CD14-positive monocyte (primary cell): ENCODE measurements at regions not wholly inside any gene's neighbourhood (a gene's known extent, or its start where the extent isn't known, plus 50 kb on each side); places are given as distances from the start of the nearest gene placed in this dataset.

ENCODE experiments used
- DNase-seq, 3 donors: peaks; one replicate each; pipeline ENCODE4 v3.0.0-alpha.2; 2011 to 2022
- H2AFZ ChIP-seq: 2 replicates; pipeline ENCODE4 v1.6.0; 2012; ENCODE audit warnings: mild to moderate bottlenecking, low read depth, low read length, inconsistent platforms; ENCODE audit not compliant: insufficient read depth, poor library complexity, severe bottlenecking
- H3K27ac ChIP-seq, 2 donors: 1 replicate in 1 of 2; 2 replicates in 1 of 2; pipeline ENCODE4 v1.5.1; 2012 to 2013; ENCODE audit warnings: low read length in 2 of 2, control low read depth in 1 of 2, inconsistent platforms in 1 of 2, low read depth in 1 of 2, mild to moderate bottlenecking in 1 of 2
- H3K27me3 ChIP-seq, 2 donors: one replicate each; pipeline versions ENCODE4 v1.6.0 to v1.6.1; 2011 to 2013; ENCODE audit warnings: low read length in 2 of 2; ENCODE audit not compliant: control insufficient read depth in 2 of 2, insufficient read depth in 2 of 2
- H3K36me3 ChIP-seq, 2 donors: replicated peaks in 1 of 2; 1 replicate in 1 of 2; 2 replicates in 1 of 2; pipeline versions ENCODE4 v1.5.1 to v1.6.1; 2012 to 2013; ENCODE audit warnings: low read length in 2 of 2, control low read depth in 1 of 2, inconsistent platforms in 1 of 2, mild to moderate bottlenecking in 1 of 2; ENCODE audit not compliant: insufficient read depth in 2 of 2, control insufficient read depth in 1 of 2
- H3K4me1 ChIP-seq, 2 donors: 1 replicate in 1 of 2; 2 replicates in 1 of 2; pipeline versions ENCODE4 v1.5.1 to v1.6.1; 2012 to 2013; ENCODE audit warnings: low read length in 2 of 2, control low read depth in 1 of 2, inconsistent platforms in 1 of 2, mild to moderate bottlenecking in 1 of 2, moderate library complexity in 1 of 2; ENCODE audit not compliant: insufficient read depth in 2 of 2, control insufficient read depth in 1 of 2
- H3K4me2 ChIP-seq: replicated peaks from 2 replicates; pipeline ENCODE3; 2012; ENCODE audit warnings: low read length, moderate library complexity, mild to moderate bottlenecking; ENCODE audit not compliant: poor library complexity, severe bottlenecking; ENCODE audit errors: extremely low read depth
- H3K4me3 ChIP-seq, 3 experiments: fragments of 200-600 bp in 1 of 3; sonication (generic) in 1 of 3; replicated peaks in 1 of 3; 1 replicate in 2 of 3; 2 replicates in 1 of 3; pipeline ENCODE4 v1.5.1; 2011 to 2013; ENCODE audit warnings: low read length in 3 of 3, mild to moderate bottlenecking in 3 of 3, control low read depth in 2 of 3, low read depth in 2 of 3, inconsistent platforms in 1 of 3, moderate library complexity in 1 of 3
- H3K79me2 ChIP-seq: 2 replicates; pipeline ENCODE4 v1.6.0; 2012; ENCODE audit warnings: mild to moderate bottlenecking, control low read depth, inconsistent platforms, low read length, moderate library complexity; ENCODE audit not compliant: insufficient read depth
- H3K9ac ChIP-seq: 2 replicates; pipeline ENCODE4 v1.6.0; 2017; ENCODE audit warnings: low read length, mild to moderate bottlenecking; ENCODE audit not compliant: insufficient read depth, poor library complexity, severe bottlenecking
- H3K9me3 ChIP-seq, 2 donors: replicated peaks in 1 of 2; 1 replicate in 1 of 2; 2 replicates in 1 of 2; pipeline versions ENCODE4 v1.5.1 to v1.6.1; 2012 to 2013; ENCODE audit warnings: low read length in 2 of 2, control low read depth in 1 of 2; ENCODE audit not compliant: control insufficient read depth in 1 of 2, insufficient read depth in 1 of 2
- H4K20me1 ChIP-seq: 2 replicates; pipeline ENCODE4 v1.6.0; 2012; ENCODE audit warnings: mild to moderate bottlenecking, low read length, control low read depth, moderate library complexity; ENCODE audit not compliant: insufficient read depth
- H3K27ac Mint-ChIP-seq, 7 donors: one replicate each; pipeline ENCODE4 v1.8.0; 2020; ENCODE audit warnings: mild to moderate bottlenecking in 7 of 7, mixed read lengths in 7 of 7, moderate library complexity in 6 of 7, inconsistent platforms in 2 of 7
- H3K27me3 Mint-ChIP-seq, 3 donors: one replicate each; pipeline ENCODE4 v1.8.0; 2021 to 2022; ENCODE audit warnings: low read depth in 3 of 3, mild to moderate bottlenecking in 3 of 3, mixed read lengths in 3 of 3, moderate library complexity in 3 of 3, inconsistent platforms in 1 of 3
- H3K36me3 Mint-ChIP-seq, 2 donors: one replicate each; pipeline ENCODE4 v1.8.0; 2020; ENCODE audit warnings: mixed read lengths in 2 of 2, inconsistent platforms in 1 of 2, mild to moderate bottlenecking in 1 of 2
- H3K4me1 Mint-ChIP-seq: one replicate; pipeline ENCODE4 v1.8.0; 2020; ENCODE audit warnings: mild to moderate bottlenecking, mixed read lengths
- H3K4me3 Mint-ChIP-seq, 2 donors: one replicate each; pipeline ENCODE4 v1.8.0; 2020; ENCODE audit warnings: mild to moderate bottlenecking in 2 of 2, mixed read lengths in 2 of 2, moderate library complexity in 1 of 2
- H3K9me3 Mint-ChIP-seq, 7 donors: one replicate each; pipeline ENCODE4 v1.8.0; 2020 to 2022; ENCODE audit warnings: mixed read lengths in 7 of 7, mild to moderate bottlenecking in 6 of 7, moderate library complexity in 6 of 7, inconsistent platforms in 2 of 7
- CTCF ChIP-seq: fragments of 200-600 bp; IDR thresholded peaks from one replicate; pipeline ENCODE4 v1.8.0; 2022; ENCODE audit warnings: antibody characterized with exemption, mild to moderate bottlenecking
- WGBS: methylation state at CpG from one replicate; pipeline ENCODE4 v1.1.5; 2013; ENCODE audit warnings: missing lambda C conversion rate; ENCODE audit not compliant: insufficient coverage; 5-methylcytosine and 5-hydroxymethylcytosine counted together
- intact Hi-C, 2 donors: fragments of 100-400 bp; cut with micrococcal nuclease; formaldehyde crosslinking; loops; one replicate each; pipeline versions ENCODE4 v1.15.0 to v1.15.1; 2023

- Histone ChIP-seq H3K4me1 (no peaks in the 10 kb centered on the region), H3K79me2 (no peaks in the 10 kb centered on the region), H3K36me3 (peaks cover 45 to 87% of the 10 kb centered on the region in 2 donors), H3K9me3 (no peaks in the 10 kb centered on the region), H3K27ac (peak overlapping the region in 1 of 2 donors; percentile 22), H3K27me3 (no peaks in the 10 kb centered on the region), H2AFZ (no peak overlapping the region), H3K4me3 (no peak overlapping the region), H4K20me1 (no peaks in the 10 kb centered on the region), H3K9ac (no peak overlapping the region), H3K4me2 (no peak overlapping the region)
- Mint-ChIP-seq H3K36me3 (peaks cover 51 to 62% of the 10 kb centered on the region in 2 donors), H3K4me3 (no peak overlapping the region), H3K4me1 (no peaks in the 10 kb centered on the region), H3K27me3 (no peaks in the 10 kb centered on the region), H3K27ac (peak overlapping the region in 3 of 7 donors; percentile 5 to 21 (median 19)), H3K9me3 (peaks cover 0 to 2% (median 0%) of the 10 kb centered on the region in 7 donors)
- no peak for DNase-seq
- WGBS: 50% methylated on average over 2 of the region's 3 CpGs
- TF ChIP-seq CTCF: no peak
- intact Hi-C loops: no loop called here
Observed at GRCh38 chr1:77632216-77632615, 50.2 kb downstream of the ZZZ3 start.

- no peak for TF ChIP-seq CTCF
- Histone ChIP-seq H3K4me2 (no peak overlapping the region), H3K4me3 (no peak overlapping the region), H3K79me2 (no peaks in the 10 kb centered on the region), H4K20me1 (no peaks in the 10 kb centered on the region), H2AFZ (no peak overlapping the region), H3K27me3 (no peaks in the 10 kb centered on the region), H3K9me3 (no peaks in the 10 kb centered on the region), H3K4me1 (no peaks in the 10 kb centered on the region), H3K27ac (peak overlapping the region in 1 of 2 donors; percentile 22), H3K9ac (no peak overlapping the region), H3K36me3 (peaks cover 43 to 87% of the 10 kb centered on the region in 2 donors)
- Mint-ChIP-seq H3K27me3 (no peaks in the 10 kb centered on the region), H3K4me3 (no peak overlapping the region), H3K27ac (peak overlapping the region in 1 of 7 donors; percentile 19), H3K9me3 (peaks cover 0 to 2% (median 0%) of the 10 kb centered on the region in 7 donors), H3K36me3 (peaks cover 52 to 62% of the 10 kb centered on the region in 2 donors), H3K4me1 (no peaks in the 10 kb centered on the region)
- intact Hi-C loops: no loop called here
- DNase-seq: no peak
- no CpG with 5 or more reads among the region's 1 CpG for WGBS
Observed at GRCh38 chr1:77631751-77632150, 50.7 kb downstream of the ZZZ3 start.
